Right renal pelvis (tissue), 4 donors: ENCODE measurements at regions not wholly inside any gene's neighbourhood (a gene's known extent, or its start where the extent isn't known, plus 50 kb on each side); places are given as distances from the start of the nearest gene placed in this dataset.

Experiments used
- DNase-seq, 4 donors: peaks; one replicate each; pipeline ENCODE4 v3.0.0-alpha.2; 2013; ENCODE audit warnings: low read depth in 4 of 4, low spot score in 3 of 4, missing footprints in 1 of 4

DNA sequence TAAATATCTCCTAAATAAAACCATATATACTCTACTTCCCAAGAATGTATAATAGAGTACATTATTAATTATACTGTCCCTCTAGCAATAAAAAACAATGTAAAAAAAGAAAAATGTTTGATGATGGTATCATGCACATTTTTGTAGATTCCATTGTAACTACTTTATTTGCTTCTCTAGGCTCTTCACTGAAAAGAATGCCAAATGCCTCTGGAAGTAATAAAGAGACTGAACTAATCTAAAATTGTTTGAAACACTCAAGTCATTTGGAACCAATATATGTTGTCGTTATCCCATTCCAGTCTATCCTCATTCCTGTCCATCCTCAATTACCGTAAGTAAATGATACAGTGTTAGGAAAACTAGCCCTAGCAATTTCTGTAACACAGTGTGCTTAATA, 233.6 kb downstream of the C12orf50 start:
- no peak for DNase-seq

DNA sequence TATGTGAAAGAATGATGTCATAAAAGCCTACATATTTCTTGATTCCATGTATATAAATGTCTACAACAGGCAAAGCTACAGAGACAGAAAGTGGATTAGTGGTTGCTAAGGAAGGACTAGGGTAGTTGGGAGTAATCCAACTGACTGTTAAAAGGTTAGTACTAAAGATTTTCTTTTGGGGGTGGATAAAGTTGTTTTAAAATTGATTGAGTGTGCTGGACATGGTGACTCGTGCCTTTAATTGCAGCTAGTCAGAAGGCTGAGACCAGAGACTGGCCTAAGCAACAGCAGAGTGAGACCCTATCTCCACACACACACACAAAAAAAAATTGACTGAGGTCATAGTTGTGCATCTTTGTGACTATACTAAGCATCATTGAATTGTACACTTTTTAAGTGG, 234.3 kb downstream of the C12orf50 start:
- DNase-seq = no peak

DNA sequence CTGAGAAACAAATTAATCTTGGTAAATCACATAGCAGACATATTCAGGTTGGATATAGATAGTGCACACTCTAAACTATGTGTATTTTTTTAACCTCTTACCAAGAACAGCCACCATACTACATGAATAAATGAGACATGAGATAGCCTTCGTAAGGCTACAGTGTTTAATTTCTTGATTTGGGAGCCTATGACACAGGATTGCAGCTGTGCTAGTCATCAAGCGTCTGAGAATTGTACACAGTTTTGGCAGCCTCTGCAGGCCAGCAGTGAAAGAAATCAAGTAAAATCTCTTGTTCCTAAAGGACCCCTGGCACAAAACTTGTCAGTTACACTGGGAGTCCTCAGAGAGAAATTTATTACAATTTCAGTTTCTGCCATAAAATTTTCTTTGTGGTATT, 236.1 kb downstream of the C12orf50 start:
- DNase-seq = no peak

DNA sequence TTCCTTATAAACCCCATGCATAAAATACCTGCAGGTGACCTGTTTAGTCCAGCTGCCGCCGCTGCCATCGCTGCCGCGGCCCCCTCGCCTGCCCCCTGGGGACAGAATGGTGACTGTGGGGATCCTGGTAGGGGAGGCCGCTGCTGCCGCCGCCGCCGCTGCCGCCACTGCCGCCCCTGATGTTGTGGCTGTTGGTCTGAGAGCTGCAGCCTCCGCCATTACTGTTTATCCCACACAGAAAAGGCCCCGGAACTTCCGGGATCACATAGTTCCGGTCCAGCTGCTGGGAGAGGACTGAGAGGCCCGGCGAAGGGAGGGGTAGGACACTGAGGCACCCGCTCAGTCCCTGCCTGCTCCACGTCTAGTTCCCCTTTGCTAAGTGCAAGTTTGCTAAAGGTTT, 244.9 kb downstream of the C12orf50 start:
- no peak for DNase-seq

DNA sequence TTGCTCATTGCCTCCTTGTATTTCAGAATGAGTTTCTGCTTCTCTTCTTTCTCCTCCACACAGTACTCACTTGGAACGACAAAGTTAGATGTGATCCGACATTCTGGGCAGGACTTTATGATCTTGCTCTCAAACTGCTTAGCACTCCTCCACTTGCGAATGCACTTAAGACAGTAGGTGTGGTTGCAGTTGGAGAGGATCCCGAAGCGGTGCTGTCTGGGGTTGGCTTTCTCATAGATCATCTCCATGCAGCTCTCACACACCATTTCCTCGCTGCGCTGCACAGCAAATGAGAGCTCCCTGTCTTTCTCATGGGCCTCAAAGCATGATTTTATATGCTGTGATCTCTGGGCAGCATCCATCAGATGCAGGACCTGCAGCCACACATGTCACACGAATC, 245.7 kb downstream of the C12orf50 start:
- DNase-seq = no peak

DNA sequence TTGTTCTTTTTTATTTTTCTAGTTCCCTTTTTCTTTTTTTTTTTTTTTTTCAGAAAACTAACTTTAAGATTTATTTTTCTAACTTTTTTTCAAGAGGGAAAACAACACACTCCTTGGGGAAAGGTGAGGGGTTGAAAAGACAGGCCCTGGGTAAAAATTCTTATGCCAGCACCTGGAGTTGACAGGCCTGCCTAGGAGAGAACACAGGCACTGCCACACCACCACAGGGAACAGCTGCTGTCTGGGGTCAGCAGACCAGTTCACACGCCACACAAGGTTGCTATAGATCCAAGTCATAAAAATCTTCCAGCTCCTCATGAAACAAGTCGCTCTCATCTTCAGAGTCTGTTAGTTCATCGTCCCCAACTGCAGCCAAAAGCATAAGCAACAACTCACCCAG, 246.4 kb downstream of the C12orf50 start:
- DNase-seq = no peak

DNA sequence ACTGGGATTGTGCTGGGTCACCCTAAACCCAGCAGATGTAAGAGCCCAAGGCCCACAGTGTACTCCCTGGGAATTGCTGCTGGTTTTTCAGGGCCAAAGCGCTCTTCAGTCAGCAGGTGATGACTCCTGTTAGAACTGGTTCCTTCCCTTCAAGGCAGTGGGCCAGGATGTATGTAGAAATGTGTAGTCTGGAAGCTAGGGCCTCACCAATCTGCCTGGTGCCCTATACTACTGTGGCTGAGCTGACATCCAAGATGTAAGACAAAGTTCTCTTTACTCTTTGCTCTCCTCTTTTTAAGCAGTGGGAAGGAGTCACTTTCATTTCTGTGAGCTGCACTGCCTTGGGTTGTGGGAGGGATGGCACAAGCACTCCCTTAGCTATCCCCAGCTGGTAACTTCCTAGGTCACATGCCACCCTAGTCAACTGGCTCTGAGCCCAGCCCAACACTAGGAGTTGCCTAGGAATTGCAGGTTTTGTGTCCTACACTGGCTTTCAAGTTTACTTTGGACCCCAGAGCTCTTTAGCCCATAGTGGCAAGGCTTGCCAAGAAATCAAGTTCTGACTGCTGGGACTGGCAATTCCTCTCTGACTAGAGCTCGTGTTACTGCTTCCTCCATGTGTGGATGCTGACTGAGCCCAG, 249.2 kb downstream of the C12orf50 start:
- DNase-seq = no peak

DNA sequence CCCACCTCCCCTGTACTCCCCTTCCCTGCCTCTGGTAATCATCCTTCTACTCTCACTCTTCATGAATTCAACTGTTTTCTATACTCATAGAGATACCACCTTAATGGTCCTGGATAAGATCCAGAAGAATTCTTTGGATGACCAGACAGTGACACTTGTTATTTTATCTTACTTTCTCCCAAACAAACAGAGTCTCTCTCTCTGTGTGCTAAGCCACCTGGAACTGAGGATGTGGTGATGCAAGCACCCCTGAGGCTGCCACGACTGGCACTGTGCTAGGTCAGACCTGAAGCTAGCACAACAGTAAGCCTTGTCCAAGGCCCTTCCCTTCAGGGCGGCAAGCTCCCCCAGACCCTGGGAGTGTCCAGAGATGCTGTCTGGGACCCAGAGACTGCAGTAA, 250.2 kb downstream of the C12orf50 start:
- DNase-seq = no peak

DNA sequence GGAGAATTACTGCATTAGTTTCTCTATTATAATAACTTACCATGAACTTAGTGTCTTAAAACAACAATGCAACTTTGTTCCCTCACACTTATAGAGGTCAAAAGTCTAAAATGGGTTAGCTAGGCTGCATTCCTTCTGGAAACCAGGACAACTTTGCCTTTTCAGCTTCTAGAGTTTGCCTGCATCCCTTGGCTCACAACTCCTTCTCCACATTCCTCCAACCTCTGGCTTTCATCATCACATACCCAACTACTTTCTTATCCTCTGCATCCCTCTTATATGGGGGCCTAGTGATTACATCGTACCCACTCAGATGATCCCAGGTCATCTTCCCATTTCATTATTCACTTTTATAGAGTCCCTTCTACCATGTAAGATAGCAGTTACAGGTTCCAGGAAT, 251.1 kb downstream of the C12orf50 start:
- no peak for DNase-seq

DNA sequence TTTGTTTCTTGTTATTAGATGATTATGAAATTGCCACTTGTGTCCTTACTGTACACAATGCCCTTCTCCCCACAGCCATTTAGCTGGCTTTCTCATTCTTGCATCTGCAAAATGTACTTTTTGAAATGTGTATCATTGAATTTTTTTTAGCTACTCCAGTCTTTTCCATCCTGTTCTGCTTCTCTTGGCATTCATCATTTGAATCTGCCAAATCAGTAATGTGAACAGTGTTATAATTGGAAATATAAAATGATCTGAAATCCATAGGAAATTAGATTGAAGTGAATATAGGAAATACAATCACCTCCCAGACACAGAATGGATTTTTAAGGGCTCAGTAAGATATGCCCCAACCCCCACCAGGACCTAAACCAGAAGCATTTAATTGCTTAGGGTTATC, 253.4 kb downstream of the C12orf50 start:
- DNase-seq = no peak

DNA sequence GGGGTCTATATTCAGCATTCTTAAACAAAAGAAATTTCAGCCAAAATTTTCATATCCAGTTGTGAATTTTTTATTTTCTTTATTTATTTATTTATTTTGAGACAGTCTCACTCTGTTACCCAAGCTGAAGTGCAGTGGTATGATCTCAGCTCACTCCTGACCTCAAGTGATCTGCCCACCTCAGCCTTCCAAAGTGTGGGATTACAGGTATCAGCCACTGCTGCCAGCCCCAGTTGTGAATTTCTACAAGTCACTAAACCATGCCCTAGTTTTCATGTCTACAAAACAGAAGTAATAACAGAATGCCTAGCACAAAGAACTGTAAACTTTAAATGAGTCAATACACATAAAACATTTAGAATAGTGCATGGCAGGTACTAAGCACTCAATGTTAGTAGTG, 254.2 kb downstream of the C12orf50 start:
- no peak for DNase-seq

DNA sequence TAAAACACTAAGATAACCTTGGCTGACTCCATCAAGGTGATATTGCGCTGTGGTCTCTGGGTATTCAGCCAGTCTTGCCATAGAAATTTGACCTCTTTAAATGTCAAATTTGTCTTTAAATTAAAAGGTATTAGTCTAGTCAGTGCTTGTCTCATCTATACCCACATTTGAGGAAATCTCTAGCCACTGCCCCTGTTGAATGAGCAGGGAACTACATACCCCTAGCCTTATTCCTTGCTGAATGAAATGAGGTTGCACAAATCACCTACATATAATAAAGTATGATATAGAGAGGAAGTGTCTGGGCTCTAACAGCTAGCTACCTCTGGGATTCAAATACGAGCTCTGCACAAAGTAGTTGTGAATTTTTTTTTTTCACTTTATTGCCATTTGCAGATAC, 256.8 kb downstream of the C12orf50 start:
- DNase-seq = no peak

DNA sequence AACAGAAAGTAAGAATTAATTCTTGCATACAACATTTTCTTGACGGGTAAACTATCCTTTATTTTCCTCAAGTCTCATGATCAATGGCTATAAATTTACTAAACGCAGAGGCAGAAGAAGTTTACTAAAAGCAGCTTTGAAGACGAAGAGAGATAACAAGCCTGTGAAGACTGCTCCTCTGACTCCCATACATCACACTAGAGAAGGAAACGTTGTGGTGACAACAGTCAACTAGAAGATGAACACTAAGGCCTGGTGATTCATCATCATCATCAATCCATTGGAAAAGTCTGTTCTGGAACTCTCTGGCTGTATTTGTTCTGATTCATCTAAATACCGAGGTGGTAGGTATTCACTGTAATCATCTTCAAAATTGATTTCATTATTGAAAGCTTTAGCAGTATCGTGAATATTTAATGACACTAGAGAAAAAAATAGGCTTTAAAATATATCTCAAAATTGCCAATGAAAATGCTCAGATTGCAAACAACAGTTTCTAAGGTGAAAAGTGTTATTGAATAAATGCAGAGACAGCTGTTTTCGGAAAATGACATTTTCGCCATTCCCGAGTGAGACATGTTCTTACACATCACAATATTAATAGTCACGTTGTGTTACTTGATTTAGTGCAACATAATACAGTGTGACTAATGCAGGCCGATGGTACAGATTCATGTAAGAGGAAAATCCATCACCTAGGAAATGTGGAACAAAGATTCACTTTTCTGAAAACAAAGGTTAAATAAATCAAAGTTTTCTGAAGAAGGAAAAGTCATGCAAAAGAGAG, 260.5 kb downstream of the C12orf50 start:
- no peak for DNase-seq

DNA sequence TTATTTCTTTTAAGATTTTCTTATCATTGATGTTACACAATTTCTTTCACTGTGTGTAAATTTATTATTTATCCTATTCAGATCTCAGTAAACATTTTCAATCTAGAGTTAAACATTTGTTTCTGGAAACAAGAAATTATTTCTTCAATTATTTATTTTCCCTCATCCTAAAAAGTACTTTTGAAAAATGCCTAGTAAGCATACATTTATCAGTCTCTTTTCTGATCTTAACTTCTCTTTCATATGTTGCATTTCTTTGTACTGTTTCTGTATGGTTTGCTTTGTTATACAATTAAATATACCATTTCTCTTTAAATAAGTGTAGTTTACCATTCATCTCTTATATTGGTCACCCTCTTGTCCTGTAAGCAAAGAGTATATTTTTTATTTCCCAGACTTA, 263.2 kb downstream of the C12orf50 start:
- DNase-seq = no peak

DNA sequence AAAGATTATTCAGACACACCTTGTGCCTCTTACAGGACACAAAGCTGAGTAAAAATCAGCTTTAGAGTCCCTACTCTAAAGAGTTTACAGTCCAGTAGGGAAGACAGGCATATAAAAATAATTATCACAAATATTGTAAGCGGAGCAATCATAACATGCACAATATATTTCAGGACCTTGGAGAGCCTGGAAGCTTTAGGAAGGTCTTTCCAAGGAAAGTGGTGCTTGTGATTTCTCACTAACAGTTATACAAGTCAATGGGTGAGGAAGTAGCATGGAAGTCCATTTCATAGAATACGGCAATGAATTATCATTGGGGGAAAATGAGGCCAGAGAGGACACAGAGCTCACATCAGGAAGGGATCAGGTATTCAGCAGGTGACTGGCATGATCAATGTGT, 268.3 kb downstream of the C12orf50 start:
- DNase-seq = no peak

DNA sequence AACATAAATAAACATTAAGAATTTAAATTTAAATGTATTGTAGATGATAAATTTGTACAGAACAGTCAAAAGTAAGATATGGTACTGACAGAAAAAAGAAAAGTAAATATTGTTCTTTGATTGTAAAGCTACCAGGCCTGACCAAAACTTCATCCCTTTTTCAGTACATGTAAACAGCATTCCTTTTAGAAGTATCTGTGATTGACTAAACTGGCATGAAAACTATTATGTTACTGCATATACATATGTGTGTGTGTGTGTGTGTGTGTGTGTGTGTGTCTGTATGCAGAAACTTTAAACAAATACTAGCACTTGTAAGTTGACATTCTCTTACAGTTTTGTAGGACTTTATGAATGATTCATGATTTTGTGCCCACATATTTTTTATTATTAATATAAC, 270.9 kb downstream of the C12orf50 start:
- no peak for DNase-seq

DNA sequence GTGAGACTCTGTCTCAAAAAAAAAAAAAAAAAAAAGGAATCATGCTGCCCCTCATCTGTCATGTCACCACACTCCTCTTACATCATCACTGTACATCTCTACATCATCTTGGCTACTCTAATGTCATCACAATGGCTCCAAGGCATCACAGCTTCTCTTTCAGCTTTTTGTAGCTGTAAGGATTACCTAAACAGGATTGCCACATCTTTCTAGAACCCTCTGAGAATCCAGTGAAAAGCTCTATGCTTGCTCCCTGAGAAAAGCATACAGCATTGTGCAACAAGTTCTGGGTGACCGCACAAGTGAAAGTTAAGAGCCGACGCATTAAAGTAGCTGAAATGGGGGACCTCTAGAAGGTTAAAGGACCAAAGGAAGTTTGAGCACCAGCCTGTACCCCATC, 272.5 kb downstream of the C12orf50 start:
- no peak for DNase-seq

DNA sequence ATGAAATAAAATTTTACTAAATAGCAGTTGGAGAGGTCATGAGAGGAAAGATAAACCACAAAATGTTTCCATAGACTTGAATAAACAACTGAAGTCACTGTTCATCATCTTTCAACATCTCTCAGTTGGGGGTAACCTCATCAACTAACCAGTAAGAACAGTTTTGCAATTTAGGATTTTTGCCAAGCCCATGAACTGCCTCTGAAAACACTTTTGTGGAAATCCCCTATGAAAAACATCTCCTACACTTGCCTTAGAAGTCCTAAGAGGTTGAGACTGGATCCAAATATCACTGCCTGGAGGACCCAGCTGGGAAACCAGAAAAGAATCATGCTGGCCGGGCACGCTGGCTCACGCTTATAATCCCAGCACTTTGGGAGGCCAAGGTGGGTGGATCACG, 273.1 kb downstream of the C12orf50 start:
- no peak for DNase-seq

DNA sequence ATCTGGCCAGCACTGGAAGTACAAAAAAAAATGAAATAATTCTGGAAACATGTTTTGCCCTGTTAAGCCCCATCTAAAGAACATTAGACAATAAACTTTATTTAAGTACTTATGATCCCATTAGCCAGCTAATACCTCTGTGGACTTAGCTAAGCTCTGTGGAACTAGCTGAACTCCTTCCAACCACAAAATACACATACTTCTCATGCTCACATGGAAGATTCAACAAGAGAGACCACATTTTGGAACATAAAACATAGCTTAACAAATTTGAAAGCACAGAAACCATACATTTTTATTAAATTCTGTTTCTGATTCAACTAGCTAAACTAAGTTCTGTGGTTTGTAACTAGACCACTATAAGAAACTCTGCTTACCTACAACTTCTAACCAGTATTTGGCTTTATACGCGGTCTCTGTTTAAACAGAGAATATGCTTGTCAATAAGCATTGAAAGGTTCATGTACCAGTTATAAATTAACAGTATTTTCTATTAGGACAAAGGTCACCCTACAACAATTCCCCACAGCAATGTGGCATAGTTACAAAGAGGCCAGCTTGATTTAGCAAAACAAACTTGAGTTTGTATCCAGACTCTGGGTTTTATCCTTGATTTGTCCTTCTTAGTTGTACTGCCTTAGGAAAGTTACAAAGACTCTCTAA, 300.1 kb downstream of the C12orf50 start:
- DNase-seq = no peak

DNA sequence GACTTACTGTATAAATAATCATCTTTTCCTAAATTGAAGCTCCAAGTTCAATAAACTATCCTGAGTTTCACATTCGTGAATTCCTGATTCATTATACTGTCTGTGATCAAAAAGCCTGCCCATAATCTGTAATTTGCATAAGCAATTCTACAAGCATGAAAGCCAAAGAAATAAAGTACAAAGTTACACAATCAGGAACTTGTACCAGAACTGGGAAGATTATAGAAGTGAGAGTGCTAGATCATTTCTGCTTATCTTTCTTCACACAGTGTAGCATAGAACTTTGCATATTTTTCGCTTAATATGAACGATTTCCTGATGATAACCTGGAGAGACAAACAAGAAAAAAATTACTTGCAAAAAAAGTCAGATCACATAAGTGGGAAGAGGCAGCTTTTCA, 308.2 kb downstream of the C12orf50 start:
- no peak for DNase-seq

DNA sequence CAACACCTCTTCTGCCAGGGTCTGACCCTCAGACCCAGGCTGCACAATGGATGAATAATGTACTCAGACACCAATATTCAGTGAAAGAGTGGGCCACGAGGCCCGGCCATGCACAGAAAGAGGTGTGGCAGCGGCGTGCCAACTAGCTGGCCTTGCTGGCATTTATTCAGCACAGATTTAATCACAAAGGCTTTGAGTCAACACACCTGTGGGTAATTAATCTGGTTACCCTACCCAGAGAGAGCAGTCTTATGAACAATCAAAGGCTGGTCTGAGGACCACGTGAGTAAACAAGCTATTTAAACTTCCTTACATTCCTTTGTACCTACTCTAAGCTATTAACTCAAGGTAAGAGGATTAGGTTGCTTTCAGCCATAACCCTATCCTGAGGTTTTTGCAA, 324.8 kb downstream of the C12orf50 start:
- no peak for DNase-seq

DNA sequence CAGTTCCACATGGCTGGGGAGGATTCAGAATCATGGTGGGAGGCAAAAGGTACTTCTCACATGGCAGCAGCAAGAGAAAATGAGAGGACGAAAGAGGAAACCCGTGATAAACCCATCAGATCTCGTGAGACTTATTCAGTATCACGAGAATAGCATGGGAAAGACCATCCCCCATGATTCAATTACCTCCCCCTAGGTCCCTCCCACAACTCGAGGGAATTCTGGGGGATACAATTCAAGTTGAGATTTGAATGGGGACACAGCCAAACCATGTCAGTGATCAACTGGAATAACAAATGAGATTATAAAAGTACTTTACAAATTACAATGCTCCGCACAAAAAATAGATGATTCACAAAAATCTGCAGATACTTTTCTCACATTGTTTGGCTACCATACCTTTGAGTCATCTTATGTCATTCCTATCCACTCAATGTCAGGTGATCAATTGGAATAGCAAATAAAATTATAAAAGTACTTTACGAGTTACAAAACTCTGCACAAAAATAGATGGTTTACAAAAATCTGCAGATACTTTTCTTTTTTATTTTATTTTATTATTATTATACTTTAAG, 338.9 kb downstream of the C12orf50 start:
- DNase-seq = no peak
